GM21447 (cell line): ENCODE measurements at regions not wholly inside any gene's neighbourhood (a gene's known extent, or its start where the extent isn't known, plus 50 kb on each side); places are given as distances from the start of the nearest gene placed in this dataset.

Experiments used
- ATAC-seq: cut with Tn5 transposase; IDR thresholded peaks from one replicate; pipeline ENCODE4 v1.9.1; 2021; ENCODE audit not compliant: unreplicated experiment

DNA sequence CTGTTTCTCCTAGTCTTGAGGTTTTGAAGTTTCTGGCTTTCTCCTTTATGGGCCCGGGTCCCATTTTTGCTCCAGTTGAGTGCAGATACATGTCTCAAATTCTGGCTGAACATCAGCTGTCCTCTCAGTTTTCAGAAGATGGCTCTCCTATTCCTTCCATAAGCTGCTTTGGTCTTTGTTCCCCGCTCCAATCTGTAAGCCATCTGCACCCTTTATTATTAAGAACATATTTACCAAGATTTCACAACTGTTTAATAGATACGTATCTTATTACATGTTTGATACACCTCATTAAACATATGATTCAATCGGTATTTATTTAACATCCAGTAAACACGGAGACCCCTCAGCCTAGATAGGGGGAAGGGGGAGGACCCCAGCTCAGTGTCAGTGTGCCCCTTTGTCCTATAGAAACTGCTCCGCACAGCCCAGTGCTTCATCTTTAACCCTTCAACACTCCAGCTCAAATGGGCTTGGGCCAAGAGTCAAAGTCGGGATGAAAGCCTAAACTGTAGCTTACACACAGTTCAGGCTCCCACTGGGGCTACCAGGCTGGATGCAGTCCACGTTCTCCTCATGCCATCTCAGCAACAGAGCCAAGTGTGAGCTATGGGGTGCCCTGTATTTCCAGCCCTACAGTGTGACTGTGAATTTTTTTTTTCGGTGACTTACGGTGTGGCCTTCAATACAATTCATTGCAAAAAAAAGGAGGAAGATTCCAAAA is 166.0 kb upstream of the ZFHX3 start:
- no peak for ATAC-seq

- no peak for ATAC-seq
Measured at GRCh38 chr16:73212431-73212830, 164.5 kb upstream of the ZFHX3 start.

- no peak for ATAC-seq
Measured at GRCh38 chr16:73210686-73211085, 162.8 kb upstream of the ZFHX3 start.

GRCh38 chr16:73210084-73210483 is 162.2 kb upstream of the ZFHX3 start:
- ATAC-seq, result no peak

DNA sequence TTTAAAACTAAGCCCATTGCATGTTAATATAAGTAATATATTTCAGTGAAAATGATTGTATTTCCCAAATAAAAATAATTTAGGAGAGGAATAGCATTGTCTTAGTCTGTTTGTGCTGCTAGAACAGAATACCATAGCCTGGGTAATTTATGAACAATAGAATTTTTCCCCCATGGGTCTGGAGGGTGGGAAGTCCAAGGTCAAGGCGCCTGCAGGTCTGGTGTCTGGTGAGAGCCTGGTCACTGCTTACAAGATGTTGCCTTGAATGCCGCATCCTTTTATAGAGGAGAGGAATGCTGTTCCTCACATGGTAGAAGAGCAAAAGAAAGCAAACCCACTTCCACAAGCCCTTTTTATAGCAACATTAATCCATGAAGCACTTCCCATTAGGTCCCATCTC is 161.3 kb upstream of the ZFHX3 start:
- ATAC-seq, result no peak

GRCh38 chr16:73206151-73206707 is 158.3 kb upstream of the ZFHX3 start:
- ATAC-seq, result no peak

DNA sequence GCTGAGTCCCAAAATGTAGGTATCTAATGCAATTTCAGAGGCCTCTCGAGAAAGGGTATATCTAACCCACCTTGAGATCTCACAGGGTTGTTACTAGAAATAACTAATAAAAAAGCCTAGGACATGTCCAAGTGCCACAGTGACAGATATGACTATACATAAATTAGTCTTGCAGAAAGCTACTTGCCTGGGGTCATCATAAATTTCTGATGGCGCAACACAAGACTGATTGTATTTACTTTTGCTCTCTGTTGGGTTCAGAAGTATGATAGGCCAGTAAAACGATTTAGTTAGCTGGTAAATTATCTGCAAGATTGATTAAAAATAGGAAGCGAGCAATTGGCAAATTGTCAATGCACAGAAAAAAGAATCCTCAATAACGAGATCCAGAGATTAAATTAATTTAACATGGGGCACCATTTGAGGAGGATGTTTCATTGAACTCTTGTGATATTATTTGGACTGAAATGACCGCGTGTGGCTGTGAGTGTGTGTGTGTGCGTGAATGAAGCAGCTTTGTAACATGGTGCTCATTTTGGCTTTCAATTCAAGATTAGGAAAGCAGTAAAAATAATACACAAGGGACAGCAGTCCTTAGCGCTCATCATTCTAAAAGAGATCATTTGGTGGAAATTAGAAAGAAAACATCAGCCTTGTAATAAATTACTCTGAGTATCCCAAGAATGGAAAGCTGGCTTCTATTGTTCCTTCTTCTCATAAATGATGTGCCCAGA is 157.4 kb upstream of the ZFHX3 start:
- no peak for ATAC-seq

- no peak for ATAC-seq
Measured at GRCh38 chr16:73204359-73205152, 156.6 kb upstream of the ZFHX3 start.

- ATAC-seq, result no peak
Measured at GRCh38 chr16:73202161-73202729, 154.3 kb upstream of the ZFHX3 start.

DNA sequence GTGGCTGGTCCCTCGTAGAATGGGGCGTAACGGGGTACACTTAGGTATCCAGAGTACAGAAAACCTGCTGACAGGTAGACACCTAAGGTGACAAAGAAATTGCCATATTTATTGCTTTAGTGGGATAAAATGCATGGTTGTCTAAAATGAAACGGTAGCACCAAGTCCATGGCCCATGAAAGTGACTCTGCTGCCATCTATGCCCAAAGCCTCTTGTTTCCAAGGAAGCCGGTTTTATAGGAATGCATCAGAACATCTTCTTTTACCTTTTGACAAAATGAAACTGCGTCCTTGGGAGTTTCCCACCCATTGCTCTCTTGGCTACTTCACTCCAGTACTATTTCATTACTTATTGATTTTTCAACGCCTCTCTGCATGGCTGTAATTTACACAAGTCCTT is 151.3 kb upstream of the ZFHX3 start:
- no peak for ATAC-seq

- no peak for ATAC-seq
Measured at GRCh38 chr16:73198481-73198880, 150.6 kb upstream of the ZFHX3 start.

DNA sequence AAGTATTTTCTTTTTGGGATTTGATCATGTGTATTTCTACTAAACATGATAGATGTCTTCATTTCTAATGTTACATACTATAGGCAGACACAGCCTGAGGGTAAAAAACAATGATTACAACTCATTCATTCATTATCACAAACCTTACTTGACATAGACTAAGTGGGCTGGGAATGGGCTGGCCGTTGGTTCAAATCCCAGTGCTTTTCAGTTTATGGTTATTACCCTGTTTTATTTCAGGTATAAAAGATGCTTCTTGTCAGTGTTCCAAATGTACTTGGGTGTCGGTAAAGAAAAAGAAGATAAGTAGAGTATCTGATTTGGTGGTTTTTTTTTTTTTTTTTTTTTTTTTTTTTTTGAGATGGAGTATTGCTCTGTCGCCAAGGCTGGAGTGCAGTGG is 149.7 kb upstream of the ZFHX3 start:
- no peak for ATAC-seq

GRCh38 chr16:73196670-73197069 is 148.7 kb upstream of the ZFHX3 start:
- ATAC-seq, result peak; percentile 72

- ATAC-seq, result no peak
Measured at GRCh38 chr16:73193464-73193863, 145.5 kb upstream of the ZFHX3 start.

DNA sequence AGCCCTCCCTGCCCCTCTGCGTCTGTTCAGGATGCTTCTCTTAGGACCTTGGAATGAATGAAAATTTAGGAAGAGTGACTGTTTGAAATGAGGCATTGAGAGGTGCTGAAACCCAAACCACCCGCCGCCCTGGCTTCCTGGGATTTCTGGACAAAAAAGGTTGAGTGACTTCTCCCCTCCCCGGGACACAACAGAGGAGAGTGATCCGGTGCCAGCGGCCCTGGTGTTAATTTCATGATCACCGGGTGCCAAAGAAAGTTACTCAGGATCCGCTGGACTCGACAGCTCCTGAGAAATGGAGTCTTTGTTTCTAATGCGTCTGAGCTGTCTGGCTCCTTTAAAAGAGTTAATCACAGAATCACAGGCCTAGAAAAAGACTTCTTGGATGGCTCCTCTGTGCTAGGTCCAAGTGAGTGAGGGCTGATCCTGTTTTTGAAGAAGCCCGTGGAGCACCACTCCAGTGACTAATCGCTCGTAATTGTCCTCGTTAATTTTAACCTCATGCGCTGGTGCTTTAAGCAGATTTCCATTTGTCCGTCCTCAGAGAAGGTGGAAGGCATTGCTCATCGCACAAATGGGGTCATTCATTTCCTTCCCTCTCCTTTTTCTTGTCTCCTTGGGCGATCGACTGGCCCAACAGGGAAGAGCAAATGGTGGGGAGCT is 144.4 kb upstream of the ZFHX3 start:
- ATAC-seq, result no peak

DNA sequence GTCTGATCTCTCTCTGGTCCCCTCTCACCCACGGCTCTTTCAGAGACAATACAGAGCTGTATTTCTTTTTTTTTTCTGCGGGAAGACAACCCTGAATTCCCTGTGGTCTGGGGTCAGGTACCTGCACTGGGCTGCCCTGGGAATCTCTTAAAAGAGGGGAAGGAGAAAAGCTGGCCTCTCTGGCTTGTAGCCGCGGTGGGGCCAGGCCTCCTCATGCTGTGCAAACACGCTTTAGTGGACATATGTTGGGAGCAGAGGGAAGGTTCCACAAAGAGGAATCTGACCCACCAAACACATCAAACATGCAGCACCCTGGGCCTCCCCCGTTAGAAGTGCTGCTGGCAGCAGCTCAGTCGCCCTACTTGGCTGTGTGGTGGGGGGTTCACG is 143.7 kb upstream of the ZFHX3 start:
- no peak for ATAC-seq

- no peak for ATAC-seq
Measured at GRCh38 chr16:73190688-73191659, 143.0 kb upstream of the ZFHX3 start.

DNA sequence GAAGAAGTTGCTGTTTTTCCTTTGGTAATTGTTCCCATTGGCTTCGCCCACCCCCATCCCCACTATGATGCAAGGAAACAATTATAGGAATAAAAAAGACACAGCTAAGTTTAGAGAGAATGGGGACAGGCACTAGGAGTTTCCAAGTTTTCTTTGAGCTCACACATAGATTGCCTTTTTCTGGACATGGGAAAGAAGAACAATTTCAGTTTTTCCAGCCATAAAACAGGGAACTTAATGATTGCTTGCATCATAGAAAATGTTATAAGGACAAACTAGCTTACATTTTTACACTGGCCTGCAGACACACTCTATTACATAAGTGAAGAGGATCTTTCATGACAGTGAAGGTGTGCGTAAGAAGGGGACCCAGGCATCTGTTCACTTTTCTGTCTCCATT is 142.3 kb upstream of the ZFHX3 start:
- no peak for ATAC-seq

GRCh38 chr16:73189136-73189535 is 141.2 kb upstream of the ZFHX3 start:
- ATAC-seq, result no peak
